ENCODE measurements at regions not wholly inside any gene's neighbourhood (a gene's known extent, or its start where the extent isn't known, plus 50 kb on each side); places are given as distances from the start of the nearest gene placed in this dataset.
A peak's percentile ranks its signal among the peaks of the same experiment; 100 is the strongest.
"Not testable (repeated sequence)": the region's sequence is repeated elsewhere in the genome, so short reads cannot be mapped to it uniquely, and the experiment has no call there.

- FAIRE-seq, result no peak
- DNase-seq (ENCODE audit: low spot score), result no peak
Measured at GRCh38 chr11:90705661-90706060, 482.8 kb upstream of the CHORDC1 start.

GRCh38 chr11:90704510-90704909 lies 481.7 kb upstream of the CHORDC1 start:
- DNase-seq (ENCODE audit: low spot score), result no peak

GRCh38 chr11:90701716-90702115 lies 478.9 kb upstream of the CHORDC1 start:
- FAIRE-seq (no peak), DNase-seq (ENCODE audit: low spot score) (no peak)

More at GRCh38 chr11:90704510-90704909, 481.7 kb upstream of the CHORDC1 start:
- no peak for FAIRE-seq

- no peak for FAIRE-seq
Measured at GRCh38 chr11:90700789-90701439, 478.1 kb upstream of the CHORDC1 start.

GRCh38 chr11:90699791-90700400 lies 477.0 kb upstream of the CHORDC1 start:
- FAIRE-seq (no peak), DNase-seq (ENCODE audit: low spot score) (no peak)

More at GRCh38 chr11:90700789-90701439, 478.1 kb upstream of the CHORDC1 start:
- no peak for DNase-seq (ENCODE audit: low spot score)

- DNase-seq (ENCODE audit: low spot score) (no peak), FAIRE-seq (no peak)
Measured at GRCh38 chr11:90698238-90698637, 475.4 kb upstream of the CHORDC1 start.

GRCh38 chr11:90675496-90675895 lies 452.6 kb upstream of the CHORDC1 start:
- FAIRE-seq; DNase-seq (ENCODE audit: low spot score): not testable (repeated sequence)

GRCh38 chr11:90669094-90669493 lies 446.2 kb upstream of the CHORDC1 start:
- DNase-seq (ENCODE audit: low spot score) (no peak), FAIRE-seq (no peak)

GRCh38 chr11:90668502-90668901 lies 445.7 kb upstream of the CHORDC1 start:
- no peak for DNase-seq (ENCODE audit: low spot score)
- no peak for FAIRE-seq

GRCh38 chr11:90661233-90661632 lies 438.4 kb upstream of the CHORDC1 start:
- DNase-seq (ENCODE audit: low spot score), result no peak
- no peak for FAIRE-seq

- FAIRE-seq (no peak), DNase-seq (ENCODE audit: low spot score) (no peak)
Measured at GRCh38 chr11:90656171-90656570, 433.3 kb upstream of the CHORDC1 start.

- FAIRE-seq, result no peak
- DNase-seq (ENCODE audit: low spot score), result no peak
Measured at GRCh38 chr11:90650153-90650552, 427.3 kb upstream of the CHORDC1 start.

- FAIRE-seq (peak; percentile 67), DNase-seq (ENCODE audit: low spot score) (peak; percentile 55)
Measured at GRCh38 chr11:90646706-90647105, 423.9 kb upstream of the CHORDC1 start.

GRCh38 chr11:90646266-90646665 lies 423.4 kb upstream of the CHORDC1 start:
- no peak for DNase-seq (ENCODE audit: low spot score)
- no peak for FAIRE-seq

GRCh38 chr11:90639461-90639993 lies 416.7 kb upstream of the CHORDC1 start:
- FAIRE-seq, result no peak

GRCh38 chr11:90635886-90636285 lies 413.0 kb upstream of the CHORDC1 start:
- FAIRE-seq, result no peak
- no peak for DNase-seq (ENCODE audit: low spot score)

More at GRCh38 chr11:90639461-90639993, 416.7 kb upstream of the CHORDC1 start:
- DNase-seq (ENCODE audit: low spot score), result no peak

- DNase-seq (ENCODE audit: low spot score), result no peak
Measured at GRCh38 chr11:90635151-90635550, 412.3 kb upstream of the CHORDC1 start.

GRCh38 chr11:90630176-90630575 lies 407.3 kb upstream of the CHORDC1 start:
- DNase-seq (ENCODE audit: low spot score) (no peak), FAIRE-seq (no peak)

More at GRCh38 chr11:90635151-90635550, 412.3 kb upstream of the CHORDC1 start:
- no peak for FAIRE-seq

- FAIRE-seq (no peak), DNase-seq (ENCODE audit: low spot score) (no peak)
Measured at GRCh38 chr11:90629229-90629806, 406.5 kb upstream of the CHORDC1 start.

- FAIRE-seq, result no peak
Measured at GRCh38 chr11:90614318-90614717, 391.5 kb upstream of the CHORDC1 start.

GRCh38 chr11:90613037-90613436 lies 390.2 kb upstream of the CHORDC1 start:
- DNase-seq (ENCODE audit: low spot score); FAIRE-seq: not testable (repeated sequence)

More at GRCh38 chr11:90614318-90614717, 391.5 kb upstream of the CHORDC1 start:
- DNase-seq (ENCODE audit: low spot score), result no peak

- no peak for FAIRE-seq
- no peak for DNase-seq (ENCODE audit: low spot score)
Measured at GRCh38 chr11:90606721-90607120, 383.9 kb upstream of the CHORDC1 start.

Measured in RCC 7860 (cell line).